GM23338 (cell line): ENCODE measurements at regions not wholly inside any gene's neighbourhood (a gene's known extent, or its start where the extent isn't known, plus 50 kb on each side); places are given as distances from the start of the nearest gene placed in this dataset.

ENCODE experiments used
- ATAC-seq: fragments of 200-7000 bp; cut with Tn5 transposase; 3 replicates; pipeline ENCODE4 v1.9.1; 2020
- DNase-seq: peaks from one replicate; pipeline ENCODE4 v3.0.0-alpha.2; 2015; ENCODE audit warnings: low spot score
- H2AFZ ChIP-seq: fragments of 200-600 bp; sonication (generic); 2 replicates; pipeline ENCODE4 v1.8.0; 2016; ENCODE audit warnings: antibody characterized with exemption, mild to moderate bottlenecking, moderate library complexity
- H3F3A ChIP-seq: fragments of 200-600 bp; sonication (generic); replicated peaks from 2 replicates; pipeline ENCODE4 v1.8.0; 2017; ENCODE audit warnings: antibody characterized with exemption, mixed run types, low read depth
- H3K27ac ChIP-seq: fragments of 200-600 bp; sonication (generic); 2 replicates; pipeline ENCODE4 v1.6.1; 2016; ENCODE audit warnings: low read depth
- H3K27me3 ChIP-seq: fragments of 200-600 bp; sonication (generic); 2 replicates; pipeline ENCODE4 v1.8.0; 2016; ENCODE audit warnings: mild to moderate bottlenecking, mixed run types, moderate library complexity; ENCODE audit not compliant: insufficient read depth
- H3K36me3 ChIP-seq: fragments of 200-600 bp; sonication (generic); 2 replicates; pipeline ENCODE4 v1.8.0; 2016; ENCODE audit warnings: mild to moderate bottlenecking; ENCODE audit not compliant: insufficient read depth
- H3K4me1 ChIP-seq: fragments of 200-600 bp; sonication (generic); 2 replicates; pipeline ENCODE4 v1.8.0; 2016; ENCODE audit warnings: mild to moderate bottlenecking, moderate library complexity; ENCODE audit not compliant: insufficient read depth
- H3K4me2 ChIP-seq: fragments of 200-600 bp; sonication (generic); 2 replicates; pipeline ENCODE4 v1.7.1; 2017; ENCODE audit warnings: mixed run types
- H3K4me3 ChIP-seq: fragments of 200-600 bp; sonication (generic); 2 replicates; pipeline ENCODE4 v1.6.1; 2016; ENCODE audit warnings: mixed run types
- H3K79me2 ChIP-seq: fragments of 200-600 bp; sonication (generic); replicated peaks from 2 replicates; pipeline ENCODE4 v1.8.0; 2017; ENCODE audit warnings: mild to moderate bottlenecking; ENCODE audit not compliant: insufficient read depth
- H3K9me2 ChIP-seq: fragments of 200-600 bp; sonication (generic); 2 replicates; pipeline ENCODE4 v1.8.0; 2017; ENCODE audit not compliant: insufficient read depth
- H4K20me1 ChIP-seq: fragments of 200-600 bp; sonication (generic); replicated peaks from 2 replicates; pipeline ENCODE4 v1.8.0; 2017; ENCODE audit warnings: mild to moderate bottlenecking; ENCODE audit not compliant: insufficient read depth
- H3K27ac Mint-ChIP-seq: 2 replicates; pipeline ENCODE4 v1.8.0; 2020; ENCODE audit warnings: inconsistent platforms, mild to moderate bottlenecking, moderate library complexity, mixed read lengths
- H3K27me3 Mint-ChIP-seq: 3 replicates; pipeline ENCODE4 v1.8.0; 2022; ENCODE audit warnings: low read depth, mild to moderate bottlenecking, moderate library complexity, mixed read lengths, inconsistent platforms; ENCODE audit not compliant: insufficient read depth, poor library complexity
- H3K36me3 Mint-ChIP-seq: 3 replicates; pipeline ENCODE4 v1.8.0; 2021; ENCODE audit warnings: low read depth, mild to moderate bottlenecking, inconsistent platforms, moderate library complexity, mixed read lengths
- H3K4me1 Mint-ChIP-seq: 3 replicates; pipeline ENCODE4 v1.8.0; 2020; ENCODE audit warnings: mild to moderate bottlenecking, inconsistent platforms, mixed read lengths
- H3K4me3 Mint-ChIP-seq: 3 replicates; pipeline ENCODE4 v1.8.0; 2021; ENCODE audit warnings: moderate library complexity, mild to moderate bottlenecking, inconsistent platforms, mixed read lengths
- H3K9me3 Mint-ChIP-seq: 3 replicates; pipeline ENCODE4 v1.8.0; 2020; ENCODE audit warnings: moderate library complexity, mild to moderate bottlenecking, inconsistent platforms, mixed read lengths
- CREB1 ChIP-seq: fragments of 250-450 bp; sonication (Bioruptor Pico); IDR thresholded peaks from 2 replicates; pipeline ENCODE4 v1.5.0; 2020; ENCODE audit warnings: low read depth, mild to moderate bottlenecking, moderate library complexity
- CTCF ChIP-seq, 2 experiments: fragments of 200-600 bp in 1 of 2; sonication (generic) in 1 of 2; conservative IDR thresholded peaks; 2 replicates each; pipeline versions ENCODE4 v1.5.1 to v1.6.1; 2016 to 2017; ENCODE audit warnings: antibody characterized with exemption in 2 of 2, low read depth in 2 of 2, mild to moderate bottlenecking in 2 of 2, moderate library complexity in 1 of 2
- ETS1 ChIP-seq: IDR thresholded peaks from 2 replicates; pipeline ENCODE4 v1.6.1; 2016; ENCODE audit warnings: antibody characterized with exemption
- EZH2 ChIP-seq: fragments of 200-600 bp; sonication (generic); IDR thresholded peaks from one replicate; pipeline ENCODE4 v1.8.0; 2017; ENCODE audit warnings: antibody characterized with exemption, mild to moderate bottlenecking, low read depth; ENCODE audit not compliant: unreplicated experiment
- EZH2phosphoT487 ChIP-seq: fragments of 200-600 bp; sonication (generic); IDR thresholded peaks from one replicate; pipeline ENCODE4 v1.8.1; 2018; ENCODE audit warnings: antibody characterized with exemption; ENCODE audit not compliant: unreplicated experiment
- JUNB ChIP-seq: IDR thresholded peaks from one replicate; pipeline ENCODE4 v1.6.1; 2016; ENCODE audit warnings: antibody characterized with exemption; ENCODE audit not compliant: unreplicated experiment
- NANOG ChIP-seq: IDR thresholded peaks from 2 replicates; pipeline ENCODE4 v1.6.1; 2016; ENCODE audit warnings: antibody characterized with exemption, borderline replicate concordance
- POLR2AphosphoS5 ChIP-seq: IDR thresholded peaks from 2 replicates; pipeline ENCODE4 v1.6.1; 2016; ENCODE audit warnings: antibody characterized with exemption, low read depth
- REST ChIP-seq: IDR thresholded peaks from one replicate; pipeline ENCODE4 v1.6.1; 2018; ENCODE audit warnings: antibody characterized with exemption; ENCODE audit not compliant: unreplicated experiment
- STAT1 ChIP-seq: IDR thresholded peaks from one replicate; pipeline ENCODE4 v1.6.1; 2016; ENCODE audit warnings: antibody characterized with exemption; ENCODE audit not compliant: unreplicated experiment
- ZNF114 ChIP-seq: fragments of 250-450 bp; sonication (Bioruptor Pico); IDR thresholded peaks from 2 replicates; pipeline ENCODE4 v1.5.0; 2020; ENCODE audit warnings: mild to moderate bottlenecking, moderate library complexity
- ZNF331 ChIP-seq: fragments of 250-450 bp; sonication (Bioruptor Pico); IDR thresholded peaks from 2 replicates; pipeline ENCODE4 v1.5.0; 2020; ENCODE audit warnings: low read depth, mild to moderate bottlenecking, moderate library complexity
- ZNF462 ChIP-seq: fragments of 250-450 bp; sonication (Bioruptor Pico); IDR thresholded peaks from 2 replicates; pipeline ENCODE4 v1.5.0; 2020; ENCODE audit warnings: mild to moderate bottlenecking, moderate library complexity

GRCh38 chr3:40805456-40805855 lies 280.7 kb downstream of the ZNF621 start:
- Histone ChIP-seq H2AFZ (no peak overlapping the region), H3K27ac (no peak overlapping the region), H4K20me1 (no peaks in the 10 kb centered on the region), H3K4me1 (no peaks in the 10 kb centered on the region), H3K9me2 (no peaks in the 10 kb centered on the region), H3K4me3 (no peak overlapping the region), H3K79me2 (no peaks in the 10 kb centered on the region), H3K36me3 (no peaks in the 10 kb centered on the region; the same call in 1 of the 2 replicates), H3K27me3 (no peaks in the 10 kb centered on the region), H3F3A (no peaks in the 10 kb centered on the region), H3K4me2 (no peak overlapping the region)
- Mint-ChIP-seq H3K4me1 (peaks cover 8% of the 10 kb centered on the region; the same call in 2 of the 3 replicates), H3K4me3 (no peak overlapping the region), H3K9me3 (peaks cover 8% of the 10 kb centered on the region; the same call in 2 of the 3 replicates), H3K36me3 (peaks cover 3% of the 10 kb centered on the region; the same call in 1 of the 3 replicates), H3K27ac (no peak overlapping the region), H3K27me3 (peaks cover 2% of the 10 kb centered on the region)
- DNase-seq (no peak), ATAC-seq (no peak)
- TF ChIP-seq EZH2 (no peak), STAT1 (no peak), ZNF462 (CRISPR knock-in tag) (no peak), ZNF114 (CRISPR knock-in tag) (no peak), ETS1 (no peak), ZNF331 (CRISPR knock-in tag) (no peak), POLR2AphosphoS5 (no peak), CREB1 (CRISPR knock-in tag) (no peak), EZH2phosphoT487 (no peak), CTCF (conservative IDR thresholded peaks at IDR 0.05; ENCODE audit: low read depth in 2 of 2) (no peak), JUNB (no peak), NANOG (no peak), REST (no peak)
